Sigmoid colon (tissue), 4 donors: ENCODE measurements at regions not wholly inside any gene's neighbourhood (a gene's known extent, or its start where the extent isn't known, plus 50 kb on each side); places are given as distances from the start of the nearest gene placed in this dataset.

ENCODE experiments used
- POLR2A ChIP-seq, 2 donors: fragments of 450-650 bp; IDR thresholded peaks; one replicate each; pipeline ENCODE4 v1.6.1; 2016; ENCODE audit warnings: antibody characterized with exemption in 2 of 2, mild to moderate bottlenecking in 2 of 2, moderate library complexity in 2 of 2
- POLR2AphosphoS5 ChIP-seq, 4 donors: sonication (generic); formaldehyde crosslinking; IDR thresholded peaks; one replicate each; pipeline ENCODE4 v1.6.1; 2017; ENCODE audit warnings: antibody characterized with exemption in 4 of 4
- TF ChIP-seq, protein P1 (sequence below), 4 experiments: fragments of 450-650 bp in 3 of 4; fragments of 200-600 bp in 1 of 4; IDR thresholded peaks; one replicate each; pipeline ENCODE4 v1.5.1; 2016 to 2019; ENCODE audit warnings: antibody characterized with exemption in 4 of 4, mild to moderate bottlenecking in 3 of 4, moderate library complexity in 2 of 4

DNA sequence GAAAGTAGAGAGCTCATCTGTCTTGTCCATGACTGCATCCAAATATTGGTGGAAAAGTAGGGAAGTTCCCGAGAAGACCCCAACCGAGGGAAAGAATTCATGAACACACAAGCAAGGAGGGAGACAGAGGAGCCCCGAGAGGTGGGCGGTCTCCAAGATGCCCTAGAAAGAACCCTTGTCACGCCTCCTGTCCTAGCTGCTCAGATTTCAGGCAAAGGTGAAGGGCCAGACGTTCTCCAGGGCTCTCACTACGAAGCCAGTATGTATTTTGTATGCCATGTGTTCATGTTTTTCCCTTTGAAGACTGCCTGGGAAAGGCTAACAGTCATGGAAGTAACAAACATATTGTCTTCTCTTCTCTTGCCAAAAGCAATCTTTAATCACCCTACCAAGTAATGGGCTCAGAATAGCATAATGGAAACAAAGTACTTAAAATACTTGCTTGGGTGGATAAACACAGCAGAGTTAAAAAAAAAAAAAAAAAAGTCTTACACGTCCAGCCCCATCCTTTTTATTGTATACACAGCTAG lies 99.2 kb upstream of the TBX3 start:
- TF ChIP-seq POLR2A (IDR thresholded peaks at IDR 0.05) (no peak), POLR2AphosphoS5 (IDR thresholded peaks at IDR 0.05) (peak in 1 of 4 donors; percentile 33)
- TF ChIP-seq, protein P1, sequence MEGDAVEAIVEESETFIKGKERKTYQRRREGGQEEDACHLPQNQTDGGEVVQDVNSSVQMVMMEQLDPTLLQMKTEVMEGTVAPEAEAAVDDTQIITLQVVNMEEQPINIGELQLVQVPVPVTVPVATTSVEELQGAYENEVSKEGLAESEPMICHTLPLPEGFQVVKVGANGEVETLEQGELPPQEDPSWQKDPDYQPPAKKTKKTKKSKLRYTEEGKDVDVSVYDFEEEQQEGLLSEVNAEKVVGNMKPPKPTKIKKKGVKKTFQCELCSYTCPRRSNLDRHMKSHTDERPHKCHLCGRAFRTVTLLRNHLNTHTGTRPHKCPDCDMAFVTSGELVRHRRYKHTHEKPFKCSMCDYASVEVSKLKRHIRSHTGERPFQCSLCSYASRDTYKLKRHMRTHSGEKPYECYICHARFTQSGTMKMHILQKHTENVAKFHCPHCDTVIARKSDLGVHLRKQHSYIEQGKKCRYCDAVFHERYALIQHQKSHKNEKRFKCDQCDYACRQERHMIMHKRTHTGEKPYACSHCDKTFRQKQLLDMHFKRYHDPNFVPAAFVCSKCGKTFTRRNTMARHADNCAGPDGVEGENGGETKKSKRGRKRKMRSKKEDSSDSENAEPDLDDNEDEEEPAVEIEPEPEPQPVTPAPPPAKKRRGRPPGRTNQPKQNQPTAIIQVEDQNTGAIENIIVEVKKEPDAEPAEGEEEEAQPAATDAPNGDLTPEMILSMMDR (IDR thresholded peaks at IDR 0.05): no peak
